ENCODE measurements at regions not wholly inside any gene's neighbourhood (a gene's known extent, or its start where the extent isn't known, plus 50 kb on each side); places are given as distances from the start of the nearest gene placed in this dataset.

- H3K4me3 ChIP-seq (ENCODE audit: low read depth, low read length): no peak overlapping the region
- no peak for TF ChIP-seq CTCF (IDR thresholded peaks at IDR 0.05; ENCODE audit: borderline replicate concordance, insufficient read depth, low read depth, low read length)
Measured at GRCh38 chr7:52436278-52436677, 599.2 kb upstream of the POM121L12 start.

GRCh38 chr7:52431082-52431815, 604.2 kb upstream of the POM121L12 start:
- H3K4me3 ChIP-seq (ENCODE audit: low read depth, low read length): no peak overlapping the region
- no peak for TF ChIP-seq CTCF (IDR thresholded peaks at IDR 0.05; ENCODE audit: borderline replicate concordance, insufficient read depth, low read depth, low read length)

GRCh38 chr7:52423251-52423650, 612.2 kb upstream of the POM121L12 start:
- no peak overlapping the region for H3K4me3 ChIP-seq (ENCODE audit: low read depth, low read length)
- TF ChIP-seq CTCF (IDR thresholded peaks at IDR 0.05; ENCODE audit: borderline replicate concordance, insufficient read depth, low read depth, low read length): no peak

GRCh38 chr7:52413051-52413450, 622.4 kb upstream of the POM121L12 start:
- H3K4me3 ChIP-seq (ENCODE audit: low read depth, low read length): no peak overlapping the region
- TF ChIP-seq CTCF (IDR thresholded peaks at IDR 0.05; ENCODE audit: borderline replicate concordance, insufficient read depth, low read depth, low read length): no peak

GRCh38 chr7:52410032-52410431, 625.4 kb upstream of the POM121L12 start:
- H3K4me3 ChIP-seq (ENCODE audit: low read depth, low read length): no peak overlapping the region
- no peak for TF ChIP-seq CTCF (IDR thresholded peaks at IDR 0.05; ENCODE audit: borderline replicate concordance, insufficient read depth, low read depth, low read length)

GRCh38 chr7:52406808-52407207, 628.6 kb upstream of the POM121L12 start:
- no peak for TF ChIP-seq CTCF (IDR thresholded peaks at IDR 0.05; ENCODE audit: borderline replicate concordance, insufficient read depth, low read depth, low read length)
- no peak overlapping the region for H3K4me3 ChIP-seq (ENCODE audit: low read depth, low read length)

GRCh38 chr7:52382731-52383130, 652.7 kb upstream of the POM121L12 start:
- no peak for TF ChIP-seq CTCF (IDR thresholded peaks at IDR 0.05; ENCODE audit: borderline replicate concordance, insufficient read depth, low read depth, low read length)
- no peak overlapping the region for H3K4me3 ChIP-seq (ENCODE audit: low read depth, low read length)
